HCT116 (cell line): ENCODE measurements at regions not wholly inside any gene's neighbourhood (a gene's known extent, or its start where the extent isn't known, plus 50 kb on each side); places are given as distances from the start of the nearest gene placed in this dataset.

Source experiments
- ATAC-seq: fragments of 200-7000 bp; cut with Tn5 transposase; 2 replicates; pipeline ENCODE4 v1.9.1; 2020; ENCODE audit warnings: mild to moderate bottlenecking, moderate library complexity
- BruUV-seq: library from RNA; stranded (reverse); fragments of 400-500 nt; replicated peaks from 2 replicates; lab custom pipeline; 2021; lab: Mats Ljungman, UMichigan
- CTCF ChIA-PET: fragments of 300-600 bp; sonication (Branson Sonifier 250); formaldehyde crosslinking; loops from one replicate; lab custom pipeline; 2021; ENCODE audit warnings: antibody characterized with exemption; lab: Charles Lee
- POLR2A ChIA-PET: fragments of 300-600, 350-600 bp; sonication (Branson Sonifier 250); formaldehyde crosslinking; loops from one replicate; lab custom pipeline; 2021; ENCODE audit warnings: antibody characterized with exemption; lab: Charles Lee
- RAD21 ChIA-PET, 2 experiments: fragments of 300-600 bp; sonication (Branson Sonifier 250); formaldehyde crosslinking; loops; one replicate each; lab custom pipeline; 2023; ENCODE audit warnings: low total read pairs in 2 of 2; ENCODE audit not compliant: uncharacterized antibody in 2 of 2, unreplicated experiment in 2 of 2, low non-redundant PET in 1 of 2; lab: Charles Lee
- DNase-seq: peaks from one replicate; pipeline ENCODE4 v3.0.0-alpha.2; 2010; ENCODE audit warnings: low read depth, low spot score
- H2AFZ ChIP-seq: fragments of 200-600 bp; shearing (Covaris generic), sonication (generic); 2 replicates; pipeline ENCODE4 v1.6.1; 2017; ENCODE audit warnings: low read depth, mixed run types, mixed read lengths, antibody characterized with exemption, low read length; ENCODE audit not compliant: poor library complexity, severe bottlenecking
- H3K27ac ChIP-seq: 2 replicates; pipeline ENCODE4 v1.5.1; 2012; ENCODE audit warnings: low read depth, low read length
- H3K27me3 ChIP-seq: fragments of 200-600 bp; sonication (generic); 2 replicates; pipeline ENCODE4 v1.6.1; 2016; ENCODE audit warnings: mixed run types, low read length, mixed read lengths; ENCODE audit not compliant: insufficient read depth
- H3K36me3 ChIP-seq, 2 experiments: fragments of 200-500 bp in 1 of 2; fragments of 200-600 bp in 1 of 2; sonication (Bioruptor generic) in 1 of 2; sonication (generic) in 1 of 2; 2 replicates each; pipeline versions ENCODE4 v1.5.1 to v1.6.1; 2014 to 2016; ENCODE audit warnings: low read length in 2 of 2, inconsistent platforms in 1 of 2, mixed read lengths in 1 of 2, mixed run types in 1 of 2; ENCODE audit not compliant: insufficient read depth in 2 of 2, control insufficient read depth in 1 of 2
- H3K4me1 ChIP-seq, 2 experiments: fragments of 200-600 bp in 1 of 2; sonication (generic) in 1 of 2; 2 replicates each; pipeline versions ENCODE4 v1.5.1 to v1.6.1; 2012 to 2017; ENCODE audit warnings: low read length in 2 of 2, inconsistent platforms in 1 of 2, mild to moderate bottlenecking in 1 of 2, mixed read lengths in 1 of 2, mixed run types in 1 of 2, moderate library complexity in 1 of 2; ENCODE audit not compliant: insufficient read depth in 2 of 2, control insufficient read depth in 1 of 2
- H3K4me2 ChIP-seq: fragments of 200-600 bp; sonication (generic); 2 replicates; pipeline ENCODE4 v1.6.1; 2017; ENCODE audit warnings: mixed run types, low read length, mixed read lengths
- H3K4me3 ChIP-seq, 2 experiments: fragments of 200-600 bp in 1 of 2; sonication (generic) in 1 of 2; replicated peaks in 1 of 2; 2 replicates each; pipeline ENCODE4 v1.5.1; 2011 to 2016; ENCODE audit warnings: low read length in 2 of 2, control low read depth in 1 of 2, low read depth in 1 of 2, mild to moderate bottlenecking in 1 of 2, mixed read lengths in 1 of 2, mixed run types in 1 of 2
- H3K79me2 ChIP-seq: fragments of 200-600 bp; sonication (generic); 2 replicates; pipeline ENCODE4 v1.6.1; 2017; ENCODE audit warnings: mild to moderate bottlenecking, mixed run types, low read length, moderate library complexity, mixed read lengths; ENCODE audit not compliant: insufficient read depth
- H3K9ac ChIP-seq: fragments of 200-600 bp; sonication (generic); 2 replicates; pipeline ENCODE4 v1.6.1; 2016; ENCODE audit warnings: low read length, mixed read lengths
- H3K9me2 ChIP-seq: fragments of 200-600 bp; sonication (generic), shearing (Covaris generic); 2 replicates; pipeline ENCODE4 v1.6.1; 2017; ENCODE audit warnings: mixed run types, mild to moderate bottlenecking, moderate library complexity; ENCODE audit not compliant: insufficient read depth
- H3K9me3 ChIP-seq, 2 experiments: fragments of 200-500 bp in 1 of 2; fragments of 200-600 bp in 1 of 2; sonication (Bioruptor generic) in 1 of 2; sonication (generic) in 1 of 2; 2 replicates each; pipeline ENCODE4 v1.6.1; 2014 to 2017; ENCODE audit warnings: low read length in 2 of 2, mixed read lengths in 2 of 2, inconsistent platforms in 1 of 2, low read depth in 1 of 2, mild to moderate bottlenecking in 1 of 2, mixed run types in 1 of 2, moderate library complexity in 1 of 2; ENCODE audit not compliant: control insufficient read depth in 1 of 2, insufficient read depth in 1 of 2
- H4K20me1 ChIP-seq: fragments of 200-600 bp; sonication (generic), shearing (Covaris generic); 2 replicates; pipeline ENCODE4 v1.6.1; 2017; ENCODE audit warnings: mixed run types, mild to moderate bottlenecking, moderate library complexity; ENCODE audit not compliant: insufficient read depth
- CTCF ChIP-seq, 3 experiments: fragments of 200-600 bp in 1 of 3; sonication (generic) in 1 of 3; IDR thresholded peaks in 2 of 3; conservative IDR thresholded peaks in 1 of 3; 2 replicates each; pipeline ENCODE4 v1.5.1; 2012 to 2017; ENCODE audit warnings: low read depth in 2 of 3, low read length in 2 of 3, antibody characterized with exemption in 1 of 3, borderline replicate concordance in 1 of 3, control low read depth in 1 of 3, mild to moderate bottlenecking in 1 of 3, mixed read lengths in 1 of 3, mixed run types in 1 of 3, moderate library complexity in 1 of 3; ENCODE audit not compliant: insufficient read depth in 1 of 3
- EGR1 ChIP-seq: IDR thresholded peaks from 2 replicates; pipeline ENCODE4 v1.6.1; 2012; ENCODE audit warnings: low read depth
- EZH2 ChIP-seq: fragments of 200-600 bp; sonication (generic); IDR thresholded peaks from 2 replicates; pipeline ENCODE4 v1.6.1; 2017; ENCODE audit warnings: antibody characterized with exemption, mixed run types
- EZH2phosphoT487 ChIP-seq: fragments of 200-600 bp; IDR thresholded peaks from 2 replicates; pipeline ENCODE4 v1.6.1; 2018; ENCODE audit warnings: antibody characterized with exemption, borderline replicate concordance
- MAX ChIP-seq: IDR thresholded peaks from 2 replicates; pipeline ENCODE4 v1.6.1; 2012
- POLR2A ChIP-seq: IDR thresholded peaks from 2 replicates; pipeline ENCODE4 v1.7.0; 2011; ENCODE audit warnings: borderline replicate concordance; ENCODE audit not compliant: insufficient read depth, insufficient read length; ENCODE audit errors: extremely low read depth
- RAD21 ChIP-seq: IDR thresholded peaks from 2 replicates; pipeline ENCODE4 v1.6.1; 2012; ENCODE audit warnings: low read depth, mild to moderate bottlenecking
- REST ChIP-seq: IDR thresholded peaks from 2 replicates; pipeline ENCODE4 v1.6.1; 2012; ENCODE audit warnings: low read depth
- YY1 ChIP-seq: IDR thresholded peaks from 2 replicates; pipeline ENCODE4 v1.6.1; 2011; ENCODE audit warnings: low read length, low read depth, moderate library complexity, mild to moderate bottlenecking; ENCODE audit not compliant: insufficient replicate concordance; ENCODE audit errors: extremely low read depth
- ZFX ChIP-seq: fragments of 450-650 bp; IDR thresholded peaks from 2 replicates; pipeline ENCODE4 v1.6.1; 2017
- ZNF274 ChIP-seq: fragments of 200-500 bp; sonication (Bioruptor generic); IDR thresholded peaks from 2 replicates; pipeline ENCODE4 v1.6.1; 2014; ENCODE audit warnings: mild to moderate bottlenecking, low read depth, low read length, inconsistent platforms
- intact Hi-C: fragments of 100-400 bp; cut with micrococcal nuclease; formaldehyde crosslinking; loops from 2 replicates; pipeline ENCODE4 v1.10.0; 2022

- no peak for TF ChIP-seq CTCF (IDR thresholded peaks at IDR 0.05 in 2 of 3, conservative IDR thresholded peaks at IDR 0.05 in 1 of 3; ENCODE audit: borderline replicate concordance in 1 of 3, insufficient read depth in 1 of 3, low read depth in 2 of 3, low read length in 2 of 3)
- no peak for TF ChIP-seq EZH2
- no peak for TF ChIP-seq REST
- TF ChIP-seq YY1 = no peak
- no peak for TF ChIP-seq EZH2phosphoT487
These were observed 128.9 kb downstream of the CCER1 start (continued) for GRCh38 chr12:90826036-90826435.

DNA sequence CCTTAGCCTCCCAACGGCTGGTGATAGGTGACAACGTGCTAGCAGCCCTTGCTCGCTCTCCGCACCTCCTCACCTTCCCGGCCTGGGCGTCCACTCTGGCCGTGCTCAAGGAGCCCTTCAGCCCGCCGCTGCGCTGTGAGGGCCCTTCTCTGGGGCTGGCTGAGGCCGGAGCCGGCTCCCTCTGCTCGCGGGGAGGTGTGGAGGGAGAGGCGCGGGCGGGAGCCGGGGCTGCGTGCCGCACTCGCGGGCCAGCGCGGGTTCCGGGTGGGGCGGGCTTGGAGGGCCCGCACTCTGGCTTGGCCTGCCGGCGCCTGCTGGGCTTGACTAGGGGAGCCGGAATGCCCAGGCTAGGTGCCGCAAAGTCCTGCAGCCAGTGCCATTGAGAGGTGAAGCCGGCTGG, 131.1 kb downstream of the CCER1 start:
- Histone ChIP-seq H3K79me2 (no peaks in the 10 kb centered on the region), H3K9me3 (no peaks in the 10 kb centered on the region), H3K27ac (no peak overlapping the region), H3K9me2 (no peaks in the 10 kb centered on the region), H3K4me3 (no peak overlapping the region), H4K20me1 (no peaks in the 10 kb centered on the region), H2AFZ (no peak overlapping the region), H3K36me3 (no peaks in the 10 kb centered on the region), H3K9ac (no peak overlapping the region), H3K4me2 (no peak overlapping the region), H3K27me3 (no peaks in the 10 kb centered on the region), H3K4me1 (no peaks in the 10 kb centered on the region)
- POLR2A ChIA-PET = no interaction called here
- no peak for DNase-seq
- RAD21 ChIA-PET = no interaction called here
- ATAC-seq = no peak
- intact Hi-C loops = no loop called here
- TF ChIP-seq EGR1 = no peak
- no peak for TF ChIP-seq ZNF274
- TF ChIP-seq ZFX = no peak
- TF ChIP-seq EZH2 = no peak
- no peak for TF ChIP-seq EZH2phosphoT487
- TF ChIP-seq MAX = no peak
- no peak for TF ChIP-seq RAD21
- TF ChIP-seq POLR2A = no peak
- CTCF ChIA-PET = no interaction called here
- BruUV-seq = no TSS peak
